NCI-H2081 (cell line): ENCODE measurements at regions not wholly inside any gene's neighbourhood (a gene's known extent, or its start where the extent isn't known, plus 50 kb on each side); places are given as distances from the start of the nearest gene placed in this dataset.
"Not testable (repeated sequence)": the region's sequence is repeated elsewhere in the genome, so short reads cannot be mapped to it uniquely, and the experiment has no call there.

ENCODE experiments used
- DNase-seq, 2 experiments: peaks; one replicate each; lab custom pipeline; 2025; lab: John Stamatoyannopoulos, UW

DNA sequence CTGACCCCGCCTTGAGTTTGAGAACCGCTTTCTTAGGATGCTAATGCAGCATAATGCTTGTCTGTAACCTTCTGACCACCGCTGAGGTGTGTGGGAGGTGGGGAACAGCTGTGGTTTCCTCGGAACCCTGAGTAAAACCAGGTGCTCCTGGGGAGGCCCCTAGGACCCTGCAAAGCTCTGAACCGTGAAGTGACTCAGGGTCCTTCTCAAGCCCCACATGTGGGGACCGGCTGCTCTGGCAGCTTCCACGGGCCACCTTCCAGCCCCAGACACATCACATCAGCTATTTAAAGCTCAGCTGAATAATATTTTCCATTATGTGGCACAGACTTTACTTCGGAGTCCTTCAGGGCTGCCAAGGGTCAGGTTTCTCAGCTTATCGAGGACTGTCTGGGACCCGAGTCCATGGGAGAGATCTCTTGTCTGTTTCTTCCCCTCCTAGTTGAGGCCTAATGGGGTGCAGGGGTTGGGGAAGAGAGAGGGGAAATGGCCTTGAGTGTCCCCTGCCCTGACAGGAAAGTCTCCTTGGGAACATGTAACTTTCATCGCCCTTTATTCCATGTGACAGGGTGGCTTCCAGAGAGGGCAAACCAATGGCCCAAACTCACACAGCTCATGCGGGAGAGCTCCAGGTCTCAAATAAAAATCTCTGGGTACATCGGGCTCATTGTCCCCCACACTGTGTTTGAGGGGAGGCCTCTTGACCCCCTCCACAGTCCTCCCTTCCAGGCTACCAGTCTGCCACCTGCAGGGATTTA is 186.1 kb upstream of the SLC24A3 start:
- no peak for DNase-seq

DNA sequence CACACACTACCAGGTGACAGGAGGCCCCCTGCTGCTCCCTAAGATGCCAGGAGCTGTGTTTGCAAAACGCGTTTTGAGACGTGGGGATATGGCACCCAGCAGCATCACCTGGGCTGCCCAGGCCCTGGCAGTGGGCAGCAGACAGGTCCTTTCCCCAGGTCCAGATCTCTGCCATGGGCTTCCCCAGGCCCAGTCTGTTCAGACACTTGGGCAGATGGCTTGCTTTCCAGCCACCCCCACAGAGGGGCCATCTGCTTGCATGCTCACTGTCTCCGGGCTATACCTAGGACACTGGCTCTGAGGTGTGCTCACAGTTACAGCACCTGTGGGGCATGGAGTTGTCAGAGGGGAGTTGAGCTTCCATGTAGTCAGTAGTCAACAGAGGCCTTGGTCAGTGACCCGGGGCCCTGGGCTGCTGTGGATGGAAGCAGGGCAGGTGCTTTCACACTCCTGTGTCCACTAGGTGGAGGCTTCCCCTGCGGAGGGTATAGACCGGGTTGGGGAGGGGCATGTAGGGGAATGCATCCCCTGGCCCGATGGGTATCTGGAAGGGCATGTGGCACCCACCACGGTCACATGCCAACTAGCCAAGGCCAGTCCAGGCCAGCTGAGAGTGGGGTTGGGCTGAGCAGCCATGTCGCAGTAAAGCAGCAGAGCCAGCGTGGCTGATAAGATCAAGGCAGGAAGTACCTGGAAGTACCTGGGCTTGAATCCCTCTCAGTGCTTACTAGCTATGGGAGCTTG is 185.4 kb upstream of the SLC24A3 start:
- DNase-seq = no peak

DNA sequence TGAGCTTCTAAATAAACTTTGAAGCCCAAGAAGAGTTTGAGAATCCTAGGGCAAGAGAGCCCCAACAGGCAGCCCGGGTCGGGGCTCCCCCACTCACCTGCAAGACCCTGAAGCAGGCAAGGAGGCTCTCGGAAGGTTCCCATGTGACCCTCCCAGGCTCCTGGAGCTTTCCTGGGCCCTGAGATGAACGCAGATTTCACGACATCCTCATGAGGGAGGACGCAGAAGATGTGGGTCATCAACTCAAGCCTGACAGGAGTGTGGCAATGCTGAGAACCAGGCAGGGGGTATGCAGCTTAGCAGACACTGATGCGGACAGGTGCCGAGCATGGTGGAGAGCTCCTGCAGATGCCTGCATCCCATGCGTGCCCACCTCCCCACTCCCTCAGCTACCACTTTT is 184.5 kb upstream of the SLC24A3 start:
- DNase-seq = no peak

DNA sequence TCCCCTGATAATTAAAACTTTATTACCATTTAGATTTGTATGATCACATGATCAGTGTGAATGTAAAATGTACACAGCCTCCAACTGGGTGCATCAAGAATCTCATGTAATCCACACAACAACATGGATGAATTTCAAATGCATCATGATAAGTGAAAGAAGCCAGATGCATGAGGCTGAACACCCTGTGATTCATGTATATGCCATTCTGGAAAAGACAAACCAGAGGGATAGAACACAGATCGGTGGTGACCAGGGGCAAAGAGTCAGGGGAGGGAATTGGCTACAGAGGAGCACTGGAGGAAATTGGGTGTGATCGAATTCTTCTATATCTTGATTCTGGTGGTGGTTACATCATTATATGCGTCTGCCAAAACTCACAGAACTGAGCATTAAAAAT is 170.7 kb upstream of the SLC24A3 start:
- DNase-seq = no peak

DNA sequence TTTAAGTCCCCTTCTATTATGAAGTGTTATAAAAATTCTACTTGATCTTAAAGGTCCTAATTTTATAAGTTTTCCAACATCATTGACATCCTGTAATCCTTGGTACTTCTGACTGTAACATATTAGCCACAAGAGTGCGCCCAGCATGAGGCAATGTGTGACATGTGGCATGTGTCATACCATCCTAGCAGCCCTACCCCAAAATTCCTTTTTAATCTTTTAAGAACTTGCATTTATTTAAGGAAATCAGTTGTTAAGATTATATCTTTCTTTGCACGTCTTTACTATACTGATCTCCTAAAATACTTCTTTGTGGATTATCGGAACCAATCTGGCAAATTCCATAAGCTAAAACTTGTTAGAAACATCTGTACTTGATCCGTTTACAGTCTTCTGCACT is 167.1 kb upstream of the SLC24A3 start:
- no peak for DNase-seq

DNA sequence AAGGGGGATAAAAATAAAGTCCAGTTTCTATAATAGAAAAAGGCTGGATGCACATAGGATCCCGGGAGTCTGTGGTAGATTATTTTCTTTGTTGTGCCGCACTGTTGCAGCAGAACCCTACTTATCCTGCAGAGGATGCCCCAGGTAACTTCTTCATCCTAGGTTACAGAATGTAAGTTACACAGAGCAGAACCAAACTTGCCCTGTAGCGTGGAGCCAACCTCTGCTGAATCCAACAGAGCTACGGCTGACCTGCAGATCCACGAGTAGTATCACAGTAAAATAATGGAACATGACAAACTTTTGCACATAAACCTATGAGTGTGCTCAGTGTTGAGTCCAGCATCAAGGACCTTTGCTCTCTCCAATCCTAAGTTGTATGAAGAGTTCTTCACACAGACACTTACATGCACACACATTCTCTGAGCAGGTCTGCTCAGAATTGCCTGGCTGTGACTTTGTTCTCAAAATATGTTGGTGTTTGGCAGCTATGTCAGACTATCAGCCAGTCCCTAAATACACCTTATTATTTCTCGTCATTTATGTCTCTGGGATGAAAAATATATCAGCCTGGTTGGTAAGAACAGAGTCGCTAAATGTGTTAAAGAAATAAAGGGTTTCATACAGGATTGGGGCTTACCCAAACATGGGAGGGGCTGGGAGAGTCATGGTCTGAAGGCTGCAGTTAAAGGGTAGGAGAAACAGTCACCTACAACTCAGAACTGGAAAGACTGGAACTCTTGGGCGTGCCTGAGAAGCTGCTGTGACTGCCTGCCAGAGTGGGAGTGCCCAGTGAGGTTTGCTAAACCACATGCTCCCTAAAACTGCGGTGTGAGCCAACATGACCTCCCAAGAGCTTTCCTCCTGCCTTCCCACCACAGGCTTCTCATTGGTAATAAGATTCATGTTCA is 165.1 kb upstream of the SLC24A3 start:
- no peak for DNase-seq

DNA sequence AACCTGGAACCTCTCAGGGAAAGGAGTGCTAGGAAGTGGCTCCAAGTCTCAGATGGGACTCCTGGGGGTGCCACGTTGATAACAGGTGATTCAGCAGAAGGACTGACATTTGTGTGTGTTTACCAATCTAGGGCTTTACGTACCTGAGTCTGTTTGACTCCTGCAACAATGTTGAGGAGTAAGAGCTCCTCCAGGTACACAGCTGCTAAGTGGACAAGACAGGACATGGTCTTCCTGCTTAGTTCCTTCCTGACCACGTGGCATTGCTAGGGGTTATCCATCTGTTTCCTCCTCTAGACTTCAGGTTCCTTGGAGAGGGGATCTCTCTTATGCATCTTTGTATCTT is 164.5 kb upstream of the SLC24A3 start:
- DNase-seq = no peak

DNA sequence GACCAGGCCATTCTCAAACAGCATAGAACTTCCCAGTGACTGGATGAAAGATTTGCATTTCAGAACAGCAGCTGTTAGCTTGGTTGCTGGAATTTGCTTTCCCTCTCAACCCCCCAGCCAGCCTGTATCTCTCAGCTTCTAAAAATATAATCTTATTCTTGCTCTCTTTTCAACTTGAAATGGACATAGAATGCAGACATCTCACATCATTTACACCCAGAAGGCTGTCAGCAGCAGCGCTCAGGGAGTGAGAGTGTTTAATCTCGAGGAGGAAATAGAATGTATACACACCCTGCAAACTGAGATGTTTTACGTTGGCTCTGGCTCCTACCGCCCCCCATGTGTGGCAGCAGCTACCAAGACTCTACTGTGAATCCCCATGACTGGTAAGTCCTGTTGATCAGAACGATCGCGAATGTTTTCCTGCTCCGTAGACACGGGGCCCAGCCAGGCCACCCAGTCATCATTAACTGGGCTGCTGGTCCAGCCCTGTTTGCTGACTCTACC is 163.4 kb upstream of the SLC24A3 start:
- DNase-seq = no peak

DNA sequence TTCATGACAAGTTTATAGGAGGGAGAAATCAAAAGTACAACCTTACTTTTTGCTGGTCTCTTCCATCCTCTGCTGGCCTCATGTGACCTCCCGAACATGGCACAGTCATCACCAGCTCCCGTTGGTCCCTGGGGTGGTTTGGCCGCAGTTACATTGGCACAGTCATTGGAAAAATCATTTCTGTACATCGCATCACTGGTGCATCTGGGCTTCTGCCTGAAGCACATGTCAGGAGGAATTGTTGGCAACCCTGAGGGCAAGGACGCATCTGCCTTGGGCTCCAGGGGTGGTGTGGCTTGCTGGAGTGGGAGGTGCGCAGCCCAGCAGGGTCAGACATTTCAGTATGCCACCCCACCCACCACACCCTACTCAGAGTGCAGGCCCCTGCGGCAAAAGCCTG is 162.9 kb upstream of the SLC24A3 start:
- no peak for DNase-seq

DNA sequence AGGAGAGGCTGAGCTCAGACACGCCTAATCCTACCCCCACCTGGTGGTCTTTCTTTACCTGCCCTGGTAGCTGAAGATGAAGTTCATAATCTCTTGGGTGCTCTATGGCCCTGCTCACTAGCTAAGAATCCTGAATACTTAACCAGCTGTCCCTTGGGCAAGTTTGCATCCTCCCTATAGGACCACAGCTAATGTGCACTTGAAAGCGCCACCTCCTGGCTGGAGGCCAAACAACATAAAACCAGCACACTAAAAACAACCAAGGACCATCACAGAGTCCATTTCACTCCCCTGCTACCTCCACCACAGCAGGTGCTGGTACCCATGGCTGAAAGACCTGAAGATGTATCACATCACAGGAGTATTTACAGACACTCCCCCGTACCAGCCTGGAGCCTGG is 155.5 kb upstream of the SLC24A3 start:
- DNase-seq = no peak

DNA sequence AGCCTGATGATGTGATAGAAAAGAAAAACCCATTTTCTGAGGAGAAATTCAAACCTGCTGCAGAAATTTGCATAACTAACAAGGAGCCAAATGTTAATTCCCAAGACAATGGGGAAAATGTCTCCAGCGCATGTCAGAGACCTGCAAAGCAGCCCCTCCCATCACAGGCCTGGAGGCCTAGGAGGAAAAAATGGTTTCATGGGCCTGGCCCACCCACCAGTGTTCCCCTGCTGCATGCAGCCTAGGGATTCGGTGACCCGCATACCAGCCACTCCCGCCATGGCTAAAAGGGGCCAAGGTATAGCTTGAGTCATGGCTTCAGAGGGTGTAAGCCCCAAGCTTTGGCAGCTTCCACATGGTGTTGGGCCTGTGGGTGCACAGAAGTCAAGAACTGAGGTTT is 147.7 kb upstream of the SLC24A3 start:
- DNase-seq = not testable (repeated sequence)

DNA sequence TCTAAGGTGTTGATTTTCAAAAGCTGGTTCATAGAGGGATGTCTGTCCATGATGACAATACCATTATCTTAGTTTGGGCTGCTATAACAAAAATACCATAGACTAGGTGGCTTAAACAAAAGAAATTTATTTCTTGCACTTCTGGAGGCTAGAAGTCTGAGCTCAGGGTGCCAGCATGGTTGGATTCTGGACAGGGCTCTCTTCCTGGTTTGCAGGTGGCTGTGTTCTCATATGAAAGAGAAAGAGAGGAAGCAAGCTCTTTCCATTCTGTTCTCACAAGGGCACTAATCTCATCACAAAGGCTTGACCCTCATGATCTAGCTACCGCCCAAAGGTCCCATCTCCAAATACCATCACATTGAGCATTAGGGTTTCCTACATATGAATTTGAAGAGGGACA is 144.5 kb upstream of the SLC24A3 start:
- no peak for DNase-seq

DNA sequence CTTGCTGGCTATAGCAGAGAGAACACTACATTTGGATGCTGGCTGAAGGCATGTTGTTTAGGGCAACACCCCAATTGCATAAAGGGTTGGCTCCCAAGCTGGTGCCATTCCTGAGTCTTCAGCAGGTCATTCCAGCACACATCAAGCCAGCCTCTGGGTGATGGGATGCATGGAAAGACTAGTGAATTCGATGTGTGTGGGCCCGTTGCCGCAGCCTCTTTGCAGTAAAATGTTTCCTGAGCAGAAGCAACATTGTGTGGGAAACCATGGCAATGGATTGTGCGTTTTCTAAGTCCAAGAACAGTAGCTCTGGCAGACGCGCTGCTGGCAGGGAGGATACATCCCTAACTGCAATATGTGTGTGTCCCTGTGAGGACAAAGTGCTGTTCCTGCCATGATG is 142.4 kb upstream of the SLC24A3 start:
- DNase-seq = no peak

DNA sequence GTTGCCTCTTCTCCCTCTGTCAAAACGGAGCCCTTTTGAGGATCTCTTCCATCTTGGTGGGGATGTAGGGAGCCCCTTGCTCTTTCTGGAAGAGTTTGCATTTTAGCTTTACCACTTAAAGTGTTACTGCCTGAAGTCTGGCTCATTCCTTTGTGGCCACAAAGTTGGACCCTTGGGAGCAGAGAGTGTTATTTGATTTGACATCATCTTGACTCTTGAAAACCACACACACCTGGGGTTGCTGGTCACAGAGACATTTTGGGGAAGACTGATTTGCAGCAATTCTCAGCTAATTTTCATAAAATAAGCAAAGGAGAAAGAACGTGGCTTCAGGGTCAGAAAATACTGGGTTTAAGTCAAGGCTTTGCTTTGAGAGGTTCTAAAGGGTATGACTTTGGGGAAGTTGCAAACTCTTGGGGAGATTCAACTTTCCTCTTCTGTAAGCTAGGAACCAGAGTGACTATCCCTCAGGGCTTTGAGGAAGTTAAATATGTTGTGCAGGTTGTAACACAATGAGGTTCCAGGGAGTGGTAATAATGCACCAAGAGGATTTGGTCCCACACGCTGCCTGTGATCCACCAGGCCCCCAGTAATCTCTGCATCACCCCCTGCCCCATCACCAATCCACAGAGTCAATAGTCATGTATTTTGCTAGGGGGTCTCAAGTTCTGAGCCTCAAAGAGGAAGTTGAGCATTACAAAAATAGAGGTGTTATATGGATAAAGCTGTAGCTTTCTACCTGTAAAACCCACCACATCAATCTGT is 141.6 kb upstream of the SLC24A3 start:
- DNase-seq = no peak

DNA sequence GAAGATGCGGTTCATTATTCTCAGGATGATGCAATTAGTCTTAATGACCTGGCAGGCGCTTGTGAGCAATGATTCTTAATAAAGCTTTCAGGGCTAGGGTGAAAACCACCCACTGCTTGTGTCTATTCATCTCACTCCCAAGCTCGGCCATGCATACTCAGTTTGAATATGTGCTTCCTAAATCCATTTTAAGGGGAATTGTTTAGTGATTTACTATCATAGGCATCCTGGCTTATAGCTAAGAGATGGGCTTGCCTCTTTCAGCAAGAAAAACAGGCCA is 141.1 kb upstream of the SLC24A3 start:
- DNase-seq = no peak

DNA sequence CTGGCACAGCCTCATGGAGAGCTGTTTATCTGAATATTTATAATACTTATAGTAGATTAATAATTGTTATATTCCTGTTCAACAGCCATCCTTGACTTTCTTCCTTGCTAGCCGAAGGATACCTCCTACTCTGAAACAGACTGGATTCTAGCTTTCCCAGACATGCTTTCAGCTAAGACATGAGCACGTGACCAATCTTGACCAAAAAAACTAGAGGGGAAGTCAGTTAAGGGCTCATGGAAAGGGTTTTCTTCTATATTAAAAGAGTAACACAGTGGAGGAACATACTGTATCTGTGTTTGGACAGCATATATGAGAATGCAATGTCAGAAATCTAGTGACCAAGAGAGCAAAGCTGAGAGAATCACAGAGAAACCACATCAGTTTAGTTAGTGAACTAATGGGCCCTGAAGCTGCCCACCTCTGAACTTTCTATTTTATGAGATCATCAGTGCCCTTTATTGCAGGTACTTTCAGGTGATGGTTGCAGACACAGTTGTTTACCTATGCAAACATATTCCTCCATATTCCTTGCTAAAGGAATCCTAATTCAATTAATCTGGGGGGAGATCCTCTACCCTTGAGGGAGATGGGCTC is 140.4 kb upstream of the SLC24A3 start:
- DNase-seq = no peak

DNA sequence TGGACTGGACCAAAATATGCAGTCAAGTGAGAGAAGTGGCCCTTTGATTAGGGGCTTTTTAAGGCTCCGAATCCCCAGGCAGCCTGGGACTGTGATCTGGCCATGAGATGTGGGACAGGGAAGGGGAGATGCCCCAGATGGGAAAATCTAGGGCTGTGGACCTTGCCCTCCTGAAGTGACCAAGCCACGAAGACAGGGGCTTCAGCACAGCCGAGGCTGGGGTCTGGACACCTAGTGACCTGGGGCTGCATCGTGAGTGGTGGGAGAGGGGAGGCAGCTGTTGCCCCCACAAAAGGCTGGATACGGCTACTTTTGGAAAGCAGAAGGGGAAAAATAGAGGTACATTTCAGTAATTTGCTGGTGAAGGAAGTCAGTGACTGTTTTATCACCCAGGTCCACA is 139.5 kb upstream of the SLC24A3 start:
- DNase-seq = no peak

DNA sequence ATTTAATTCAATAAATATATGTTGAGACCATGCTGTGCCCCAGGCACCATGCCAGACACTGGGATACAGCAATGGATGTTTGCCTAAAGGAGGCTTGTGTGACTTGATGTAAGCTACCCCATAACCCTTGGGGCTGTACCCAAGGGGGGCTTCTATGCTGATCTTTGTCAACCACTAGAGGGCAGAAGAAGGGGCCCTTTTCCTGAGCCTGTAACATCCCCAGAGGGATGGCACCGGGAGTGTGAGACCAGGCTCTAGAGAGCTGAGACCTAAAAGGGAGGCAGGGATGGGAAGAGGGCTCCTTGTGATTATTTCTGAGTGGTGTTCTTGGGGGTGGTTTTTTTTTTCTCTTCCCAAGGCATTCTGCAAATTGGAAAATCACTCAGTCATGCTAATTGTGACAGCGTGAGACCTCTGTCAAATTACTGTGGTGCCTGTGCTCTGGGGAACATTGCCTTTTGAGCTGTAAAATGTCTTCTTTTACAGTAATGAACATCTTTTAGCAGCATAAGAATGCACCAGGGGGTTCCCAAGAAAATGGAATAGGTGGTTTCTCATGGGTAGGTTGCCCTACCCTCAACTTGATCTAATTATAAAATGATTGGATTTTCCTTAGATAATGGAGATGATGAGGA is 138.7 kb upstream of the SLC24A3 start:
- peak in 1 of 2 experiments; percentile 11 for DNase-seq

DNA sequence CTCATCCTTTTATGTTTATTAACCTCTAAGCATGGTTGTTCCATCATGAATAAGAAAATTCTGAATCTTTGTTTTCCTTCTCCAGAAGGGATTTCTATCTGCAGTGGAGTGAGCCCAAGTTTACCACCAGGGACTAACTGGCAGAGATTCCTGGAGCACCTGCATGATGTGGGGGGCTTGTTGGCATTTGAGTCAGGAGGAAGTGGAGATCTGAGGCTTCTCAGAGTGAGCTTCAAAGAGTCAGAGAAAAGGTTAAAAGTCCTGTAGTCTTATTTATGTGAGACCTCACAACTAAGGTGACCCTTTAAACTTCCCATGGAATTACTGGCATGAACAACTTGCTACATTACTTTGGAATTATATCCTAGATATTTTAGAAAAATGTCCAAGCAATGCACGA is 138.1 kb upstream of the SLC24A3 start:
- DNase-seq = no peak

DNA sequence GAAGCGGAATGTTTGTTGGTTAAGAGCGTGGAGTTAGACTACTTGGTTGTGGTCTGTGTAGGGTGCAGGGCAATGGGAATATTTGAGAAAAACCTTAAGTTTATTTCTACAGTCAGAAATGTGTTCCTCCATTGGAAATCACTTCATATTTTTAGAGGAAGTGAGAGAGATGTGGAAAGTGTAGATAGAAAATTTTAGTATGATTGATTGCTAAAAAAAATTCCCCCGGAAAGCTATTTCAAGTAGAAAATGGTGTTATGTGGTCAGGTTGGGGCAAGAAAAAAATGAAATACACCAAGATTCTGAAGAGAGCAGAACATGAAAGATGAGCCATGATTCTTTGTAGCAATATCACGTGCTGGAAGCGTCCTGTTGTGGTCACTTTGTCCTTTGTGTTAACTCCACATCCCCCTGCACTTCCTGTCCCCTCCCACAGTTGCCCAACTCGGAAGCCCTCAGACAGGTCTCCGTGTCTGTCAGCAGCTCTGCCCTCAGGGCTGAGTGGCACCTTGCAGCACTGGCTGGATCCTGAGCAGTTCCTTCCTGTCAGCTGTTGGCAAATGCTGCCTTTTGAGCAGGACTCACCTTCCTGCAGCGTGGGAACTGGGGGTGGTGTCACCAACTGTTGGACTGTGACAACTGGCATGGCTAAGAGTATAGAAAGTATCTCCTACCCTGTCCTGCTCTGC is 137.5 kb upstream of the SLC24A3 start:
- DNase-seq = no peak
